HEK293 (cell line): ENCODE measurements at regions not wholly inside any gene's neighbourhood (a gene's known extent, or its start where the extent isn't known, plus 50 kb on each side); places are given as distances from the start of the nearest gene placed in this dataset.

Experiments
- CTCF ChIA-PET: fragments of 350-600 bp; formaldehyde crosslinking; extraction: SDS; loops from one replicate; lab custom pipeline; 2021; ENCODE audit warnings: antibody characterized with exemption; lab: Yijun Ruan, JAX
- POLR2A ChIA-PET: fragments of 300-600 bp; formaldehyde crosslinking; extraction: SDS; loops from one replicate; lab custom pipeline; 2020; ENCODE audit warnings: antibody characterized with exemption, inconsistent platforms; lab: Yijun Ruan, JAX
- H3K27ac ChIP-seq: fragments of 200-500 bp; sonication (Bioruptor generic); 2 replicates; pipeline ENCODE4 v1.5.1; 2014; ENCODE audit warnings: low read depth, low read length, control low read depth, inconsistent platforms; ENCODE audit errors: extremely low read depth
- H3K36me3 ChIP-seq, 2 experiments: fragments of 200-500 bp in 1 of 2; sonication (Bioruptor generic) in 1 of 2; 1 replicate in 1 of 2; 2 replicates in 1 of 2; pipeline ENCODE4 v1.5.1; 2014 to 2017; ENCODE audit warnings: inconsistent platforms in 2 of 2, low read length in 2 of 2; ENCODE audit not compliant: control insufficient read depth in 2 of 2, insufficient read depth in 1 of 2
- H3K4me1 ChIP-seq: fragments of 200-500 bp; sonication (Bioruptor generic); 2 replicates; pipeline ENCODE4 v1.5.1; 2014; ENCODE audit warnings: mild to moderate bottlenecking, low read length, inconsistent platforms; ENCODE audit not compliant: control insufficient read depth, insufficient read depth
- H3K4me3 ChIP-seq: 2 replicates; pipeline ENCODE4 v1.5.1; 2011; ENCODE audit warnings: low read depth, mild to moderate bottlenecking, control low read depth, low read length, moderate library complexity
- H3K9me3 ChIP-seq: fragments of 200-500 bp; sonication (Bioruptor generic); 2 replicates; pipeline ENCODE4 v1.5.1; 2014; ENCODE audit warnings: low read depth, low read length, inconsistent platforms; ENCODE audit not compliant: control insufficient read depth, insufficient read depth
- BCL11B ChIP-seq: fragments of 450-650 bp; formaldehyde crosslinking; IDR thresholded peaks from 2 replicates; pipeline ENCODE4 v1.5.1; 2016; ENCODE audit warnings: low read depth, missing biosample characterization, missing genetic modification characterization
- YY2 ChIP-seq: fragments of 450-650 bp; formaldehyde crosslinking; IDR thresholded peaks from 2 replicates; pipeline ENCODE4 v1.5.1; 2016; ENCODE audit warnings: missing biosample characterization, missing genetic modification characterization
- ZNF132 ChIP-seq: fragments of 450-650 bp; formaldehyde crosslinking; IDR thresholded peaks from 2 replicates; pipeline ENCODE4 v1.5.1; 2017; ENCODE audit warnings: missing biosample characterization, missing genetic modification characterization, borderline replicate concordance
- ZNF133 ChIP-seq: fragments of 450-650 bp; formaldehyde crosslinking; IDR thresholded peaks from 2 replicates; pipeline ENCODE4 v1.5.1; 2016; ENCODE audit warnings: missing biosample characterization, missing genetic modification characterization
- ZNF19 ChIP-seq: fragments of 450-650 bp; formaldehyde crosslinking; IDR thresholded peaks from 2 replicates; pipeline ENCODE4; 2016; ENCODE audit warnings: missing biosample characterization, missing genetic modification characterization, low read depth
- ZNF202 ChIP-seq: fragments of 450-650 bp; formaldehyde crosslinking; IDR thresholded peaks from 2 replicates; pipeline ENCODE4 v1.5.1; 2016; ENCODE audit warnings: missing biosample characterization, missing genetic modification characterization, borderline replicate concordance
- ZNF350 ChIP-seq: fragments of 450-650 bp; formaldehyde crosslinking; IDR thresholded peaks from 2 replicates; pipeline ENCODE4 v1.5.0; 2017; ENCODE audit warnings: missing biosample characterization, mild to moderate bottlenecking, missing genetic modification characterization
- ZNF354C ChIP-seq: fragments of 450-650 bp; formaldehyde crosslinking; IDR thresholded peaks from 2 replicates; pipeline ENCODE4 v1.5.1; 2016; ENCODE audit warnings: missing biosample characterization, missing genetic modification characterization, low read depth, borderline replicate concordance
- ZNF37A ChIP-seq: fragments of 450-650 bp; IDR thresholded peaks from 2 replicates; pipeline ENCODE4 v1.5.1; 2018; ENCODE audit warnings: missing biosample characterization, missing genetic modification characterization
- ZNF529 ChIP-seq: fragments of 450-650 bp; formaldehyde crosslinking; IDR thresholded peaks from 2 replicates; pipeline ENCODE4 v1.5.1; 2017; ENCODE audit warnings: missing genetic modification characterization, missing biosample characterization; ENCODE audit not compliant: insufficient replicate concordance
- ZNF76 ChIP-seq: fragments of 450-650 bp; formaldehyde crosslinking; IDR thresholded peaks from 2 replicates; pipeline ENCODE4; 2016; ENCODE audit warnings: low read depth, missing biosample characterization, missing genetic modification characterization, borderline replicate concordance
- ZNF791 ChIP-seq: fragments of 450-650 bp; formaldehyde crosslinking; IDR thresholded peaks from 2 replicates; pipeline ENCODE4 v1.5.1; 2016; ENCODE audit warnings: missing biosample characterization, missing genetic modification characterization
- ZNF830 ChIP-seq: fragments of 450-650 bp; IDR thresholded peaks from 2 replicates; pipeline ENCODE4 v1.5.0; 2018; ENCODE audit warnings: missing biosample characterization, missing genetic modification characterization, low read depth, mild to moderate bottlenecking, moderate library complexity
- ZSCAN23 ChIP-seq: fragments of 450-650 bp; formaldehyde crosslinking; IDR thresholded peaks from 2 replicates; pipeline ENCODE4 v1.5.1; 2016; ENCODE audit warnings: missing biosample characterization, missing genetic modification characterization
- TF ChIP-seq, protein P1 (sequence below): fragments of 450-650 bp; formaldehyde crosslinking; IDR thresholded peaks from 2 replicates; pipeline ENCODE4 v1.5.1; 2016; ENCODE audit warnings: missing biosample characterization, missing genetic modification characterization
- TF ChIP-seq, protein P2 (sequence below): fragments of 450-650 bp; formaldehyde crosslinking; IDR thresholded peaks from 2 replicates; pipeline ENCODE4 v1.5.1; 2016; ENCODE audit warnings: missing biosample characterization, missing genetic modification characterization
- TF ChIP-seq, protein P3 (sequence below): fragments of 450-650 bp; formaldehyde crosslinking; IDR thresholded peaks from 2 replicates; pipeline ENCODE4 v1.5.1; 2016; ENCODE audit warnings: missing biosample characterization, missing genetic modification characterization
- TF ChIP-seq, protein P4 (sequence below): fragments of 450-650 bp; formaldehyde crosslinking; IDR thresholded peaks from 2 replicates; pipeline ENCODE4 v1.5.1; 2016; ENCODE audit warnings: missing biosample characterization, missing genetic modification characterization
- TF ChIP-seq, protein P5 (sequence below): fragments of 450-650 bp; formaldehyde crosslinking; conservative IDR thresholded peaks from 2 replicates; pipeline ENCODE4 v1.5.1; 2016; ENCODE audit warnings: low read depth, missing biosample characterization, missing genetic modification characterization

DNA sequence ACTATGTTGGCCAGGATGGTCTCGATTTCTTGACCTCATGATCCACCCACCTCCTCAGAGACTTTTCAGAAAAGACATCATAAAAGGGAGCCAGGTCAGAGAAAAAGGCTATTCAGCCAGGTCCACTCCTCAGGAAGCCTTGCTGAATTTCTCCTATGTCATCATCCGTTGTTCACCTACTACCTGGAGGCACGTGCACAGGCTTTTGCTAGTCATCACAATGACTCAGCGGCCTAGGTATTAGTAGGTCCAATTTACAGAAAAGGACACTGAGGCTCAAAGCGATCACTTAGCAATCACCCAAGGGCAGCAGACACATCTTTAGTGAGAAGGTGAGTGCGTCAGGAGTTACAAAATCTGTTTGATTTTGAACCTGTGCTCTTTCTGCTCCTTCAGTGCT is 72.3 kb upstream of the RAD23B start (continued):
- TF ChIP-seq YY2 (no peak), ZNF76 (no peak)

DNA sequence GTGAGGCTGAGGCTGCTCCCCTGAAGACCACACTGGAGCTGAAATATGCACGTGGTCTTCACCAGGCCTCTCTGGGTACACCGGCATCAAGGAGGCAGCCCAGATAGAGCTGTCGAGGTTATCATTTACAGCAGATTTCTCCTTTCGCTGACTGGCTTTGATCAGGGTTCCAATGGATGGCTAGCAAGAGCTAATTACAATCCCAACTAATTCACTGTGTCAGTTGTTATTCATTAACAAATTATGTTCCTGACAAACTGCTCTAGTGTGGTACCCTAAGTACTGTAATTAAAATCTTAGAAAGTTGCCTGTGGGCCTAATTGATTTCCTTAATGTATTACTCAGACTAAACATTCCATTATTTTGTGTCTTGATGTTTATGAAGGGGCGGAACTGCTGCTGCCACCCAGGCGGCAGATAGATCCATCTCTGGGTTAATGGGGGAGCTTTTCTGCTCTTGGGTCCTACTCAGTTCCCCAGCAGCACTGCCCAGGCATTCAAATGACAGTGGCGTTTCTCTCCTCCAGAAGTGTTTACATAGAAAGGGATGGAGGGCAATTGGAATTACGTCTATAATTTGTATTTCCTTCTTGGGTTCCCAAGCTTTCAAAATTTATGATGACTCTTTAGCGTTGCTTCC is 71.7 kb upstream of the RAD23B start:
- POLR2A ChIA-PET, result no interaction called here
- Histone ChIP-seq H3K4me3 (no peak overlapping the region), H3K36me3 (no peaks in the 10 kb centered on the region), H3K9me3 (no peaks in the 10 kb centered on the region), H3K4me1 (no peaks in the 10 kb centered on the region), H3K27ac (no peak overlapping the region)
- CTCF ChIA-PET, result interaction anchor here (0.5 to 0.7 kb wide), 2 partner anchors 69 to 130 kb away, joined by 3 read pairs; no protein-coding TSS in a partner anchor
- TF ChIP-seq ZNF354C (tag by site-specific recombination) (no peak), ZNF37A (tag by site-specific recombination) (no peak), ZNF830 (no peak), ZNF529 (tag by site-specific recombination) (no peak), ZNF132 (tag by site-specific recombination) (no peak), ZNF202 (tag by site-specific recombination) (no peak)

DNA sequence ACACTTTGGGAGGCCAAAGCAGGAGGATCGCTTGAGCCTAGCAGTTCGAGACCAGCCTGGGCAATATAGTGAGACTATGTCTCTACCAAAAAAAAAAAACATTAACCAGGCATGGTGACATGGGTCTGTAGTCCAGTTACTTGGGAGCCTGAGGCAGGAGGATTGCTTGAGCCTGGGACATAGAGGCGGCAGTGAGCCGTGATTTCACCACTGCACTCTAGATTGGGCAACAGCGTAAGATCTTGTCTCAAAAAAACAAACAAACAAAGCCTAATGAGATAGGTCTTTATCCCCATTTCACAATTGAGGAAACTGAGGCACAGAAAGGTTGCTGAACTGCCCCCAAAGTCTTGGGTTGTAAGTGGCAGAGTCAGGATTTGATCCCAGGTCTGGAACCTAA is 70.5 kb upstream of the RAD23B start:
- POLR2A ChIA-PET, result no interaction called here

More for the DNA sequence above, 70.5 kb upstream of the RAD23B start:
- no peak overlapping the region for H3K27ac ChIP-seq
- no peaks in the 10 kb centered on the region for H3K36me3 ChIP-seq
- TF ChIP-seq, protein P1, sequence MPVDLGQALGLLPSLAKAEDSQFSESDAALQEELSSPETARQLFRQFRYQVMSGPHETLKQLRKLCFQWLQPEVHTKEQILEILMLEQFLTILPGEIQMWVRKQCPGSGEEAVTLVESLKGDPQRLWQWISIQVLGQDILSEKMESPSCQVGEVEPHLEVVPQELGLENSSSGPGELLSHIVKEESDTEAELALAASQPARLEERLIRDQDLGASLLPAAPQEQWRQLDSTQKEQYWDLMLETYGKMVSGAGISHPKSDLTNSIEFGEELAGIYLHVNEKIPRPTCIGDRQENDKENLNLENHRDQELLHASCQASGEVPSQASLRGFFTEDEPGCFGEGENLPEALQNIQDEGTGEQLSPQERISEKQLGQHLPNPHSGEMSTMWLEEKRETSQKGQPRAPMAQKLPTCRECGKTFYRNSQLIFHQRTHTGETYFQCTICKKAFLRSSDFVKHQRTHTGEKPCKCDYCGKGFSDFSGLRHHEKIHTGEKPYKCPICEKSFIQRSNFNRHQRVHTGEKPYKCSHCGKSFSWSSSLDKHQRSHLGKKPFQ, result no peak
- TF ChIP-seq ZNF350, result no peak
- TF ChIP-seq ZSCAN23, result no peak
- TF ChIP-seq, protein P2, sequence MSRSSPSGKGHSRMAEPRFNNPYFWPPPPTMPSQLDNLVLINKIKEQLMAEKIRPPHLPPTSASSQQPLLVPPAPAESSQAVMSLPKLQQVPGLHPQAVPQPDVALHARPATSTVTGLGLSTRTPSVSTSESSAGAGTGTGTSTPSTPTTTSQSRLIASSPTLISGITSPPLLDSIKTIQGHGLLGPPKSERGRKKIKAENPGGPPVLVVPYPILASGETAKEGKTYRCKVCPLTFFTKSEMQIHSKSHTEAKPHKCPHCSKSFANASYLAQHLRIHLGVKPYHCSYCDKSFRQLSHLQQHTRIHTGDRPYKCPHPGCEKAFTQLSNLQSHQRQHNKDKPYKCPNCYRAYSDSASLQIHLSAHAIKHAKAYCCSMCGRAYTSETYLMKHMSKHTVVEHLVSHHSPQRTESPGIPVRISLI, result no peak
- TF ChIP-seq, protein P3, sequence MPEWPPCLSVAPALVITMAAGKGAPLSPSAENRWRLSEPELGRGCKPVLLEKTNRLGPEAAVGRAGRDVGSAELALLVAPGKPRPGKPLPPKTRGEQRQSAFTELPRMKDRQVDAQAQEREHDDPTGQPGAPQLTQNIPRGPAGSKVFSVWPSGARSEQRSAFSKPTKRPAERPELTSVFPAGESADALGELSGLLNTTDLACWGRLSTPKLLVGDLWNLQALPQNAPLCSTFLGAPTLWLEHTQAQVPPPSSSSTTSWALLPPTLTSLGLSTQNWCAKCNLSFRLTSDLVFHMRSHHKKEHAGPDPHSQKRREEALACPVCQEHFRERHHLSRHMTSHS (tag by site-specific recombination), result no peak
- no peak for TF ChIP-seq ZNF529 (tag by site-specific recombination)
- no peak for TF ChIP-seq ZNF132 (tag by site-specific recombination)
- TF ChIP-seq ZNF791 (tag by site-specific recombination), result no peak
- no peak for TF ChIP-seq YY2
- no peak for TF ChIP-seq BCL11B (tag by site-specific recombination)
- TF ChIP-seq, protein P4, sequence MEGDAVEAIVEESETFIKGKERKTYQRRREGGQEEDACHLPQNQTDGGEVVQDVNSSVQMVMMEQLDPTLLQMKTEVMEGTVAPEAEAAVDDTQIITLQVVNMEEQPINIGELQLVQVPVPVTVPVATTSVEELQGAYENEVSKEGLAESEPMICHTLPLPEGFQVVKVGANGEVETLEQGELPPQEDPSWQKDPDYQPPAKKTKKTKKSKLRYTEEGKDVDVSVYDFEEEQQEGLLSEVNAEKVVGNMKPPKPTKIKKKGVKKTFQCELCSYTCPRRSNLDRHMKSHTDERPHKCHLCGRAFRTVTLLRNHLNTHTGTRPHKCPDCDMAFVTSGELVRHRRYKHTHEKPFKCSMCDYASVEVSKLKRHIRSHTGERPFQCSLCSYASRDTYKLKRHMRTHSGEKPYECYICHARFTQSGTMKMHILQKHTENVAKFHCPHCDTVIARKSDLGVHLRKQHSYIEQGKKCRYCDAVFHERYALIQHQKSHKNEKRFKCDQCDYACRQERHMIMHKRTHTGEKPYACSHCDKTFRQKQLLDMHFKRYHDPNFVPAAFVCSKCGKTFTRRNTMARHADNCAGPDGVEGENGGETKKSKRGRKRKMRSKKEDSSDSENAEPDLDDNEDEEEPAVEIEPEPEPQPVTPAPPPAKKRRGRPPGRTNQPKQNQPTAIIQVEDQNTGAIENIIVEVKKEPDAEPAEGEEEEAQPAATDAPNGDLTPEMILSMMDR, result no peak
- TF ChIP-seq ZNF19 (tag by site-specific recombination), result no peak
- TF ChIP-seq, protein P5, sequence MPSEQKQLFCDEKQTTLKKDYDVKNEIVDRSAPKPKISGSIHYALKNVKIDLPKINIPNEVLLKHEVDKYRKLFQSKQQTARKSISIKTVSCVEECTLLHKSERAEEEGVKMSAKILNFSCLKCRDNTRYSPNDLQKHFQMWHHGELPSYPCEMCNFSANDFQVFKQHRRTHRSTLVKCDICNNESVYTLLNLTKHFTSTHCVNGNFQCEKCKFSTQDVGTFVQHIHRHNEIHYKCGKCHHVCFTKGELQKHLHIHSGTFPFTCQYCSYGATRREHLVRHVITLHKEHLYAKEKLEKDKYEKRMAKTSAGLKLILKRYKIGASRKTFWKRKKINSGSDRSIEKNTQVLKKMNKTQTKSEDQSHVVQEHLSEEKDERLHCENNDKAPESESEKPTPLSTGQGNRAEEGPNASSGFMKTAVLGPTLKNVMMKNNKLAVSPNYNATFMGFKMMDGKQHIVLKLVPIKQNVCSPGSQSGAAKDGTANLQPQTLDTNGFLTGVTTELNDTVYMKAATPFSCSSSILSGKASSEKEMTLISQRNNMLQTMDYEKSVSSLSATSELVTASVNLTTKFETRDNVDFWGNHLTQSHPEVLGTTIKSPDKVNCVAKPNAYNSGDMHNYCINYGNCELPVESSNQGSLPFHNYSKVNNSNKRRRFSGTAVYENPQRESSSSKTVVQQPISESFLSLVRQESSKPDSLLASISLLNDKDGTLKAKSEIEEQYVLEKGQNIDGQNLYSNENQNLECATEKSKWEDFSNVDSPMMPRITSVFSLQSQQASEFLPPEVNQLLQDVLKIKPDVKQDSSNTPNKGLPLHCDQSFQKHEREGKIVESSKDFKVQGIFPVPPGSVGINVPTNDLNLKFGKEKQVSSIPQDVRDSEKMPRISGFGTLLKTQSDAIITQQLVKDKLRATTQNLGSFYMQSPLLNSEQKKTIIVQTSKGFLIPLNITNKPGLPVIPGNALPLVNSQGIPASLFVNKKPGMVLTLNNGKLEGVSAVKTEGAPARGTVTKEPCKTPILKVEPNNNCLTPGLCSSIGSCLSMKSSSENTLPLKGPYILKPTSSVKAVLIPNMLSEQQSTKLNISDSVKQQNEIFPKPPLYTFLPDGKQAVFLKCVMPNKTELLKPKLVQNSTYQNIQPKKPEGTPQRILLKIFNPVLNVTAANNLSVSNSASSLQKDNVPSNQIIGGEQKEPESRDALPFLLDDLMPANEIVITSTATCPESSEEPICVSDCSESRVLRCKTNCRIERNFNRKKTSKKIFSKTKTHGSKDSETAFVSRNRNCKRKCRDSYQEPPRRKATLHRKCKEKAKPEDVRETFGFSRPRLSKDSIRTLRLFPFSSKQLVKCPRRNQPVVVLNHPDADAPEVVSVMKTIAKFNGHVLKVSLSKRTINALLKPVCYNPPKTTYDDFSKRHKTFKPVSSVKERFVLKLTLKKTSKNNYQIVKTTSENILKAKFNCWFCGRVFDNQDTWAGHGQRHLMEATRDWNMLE (tag by site-specific recombination), result no peak
- TF ChIP-seq ZNF133 (tag by site-specific recombination), result no peak
- no peaks in the 10 kb centered on the region for H3K4me1 ChIP-seq
- H3K9me3 ChIP-seq, result no peaks in the 10 kb centered on the region
- CTCF ChIA-PET, result no interaction called here
- H3K4me3 ChIP-seq, result no peak overlapping the region
